UCSD-AML1 (cell line): ENCODE measurements at regions not wholly inside any gene's neighbourhood (a gene's known extent, or its start where the extent isn't known, plus 50 kb on each side); places are given as distances from the start of the nearest gene placed in this dataset.
"Not testable (repeated sequence)": the region's sequence is repeated elsewhere in the genome, so short reads cannot be mapped to it uniquely, and the experiment has no call there.

Source experiments
- DNase-seq: peaks from one replicate; lab custom pipeline; 2025; ENCODE audit not compliant: unreplicated experiment; lab: John Stamatoyannopoulos, UW

DNA sequence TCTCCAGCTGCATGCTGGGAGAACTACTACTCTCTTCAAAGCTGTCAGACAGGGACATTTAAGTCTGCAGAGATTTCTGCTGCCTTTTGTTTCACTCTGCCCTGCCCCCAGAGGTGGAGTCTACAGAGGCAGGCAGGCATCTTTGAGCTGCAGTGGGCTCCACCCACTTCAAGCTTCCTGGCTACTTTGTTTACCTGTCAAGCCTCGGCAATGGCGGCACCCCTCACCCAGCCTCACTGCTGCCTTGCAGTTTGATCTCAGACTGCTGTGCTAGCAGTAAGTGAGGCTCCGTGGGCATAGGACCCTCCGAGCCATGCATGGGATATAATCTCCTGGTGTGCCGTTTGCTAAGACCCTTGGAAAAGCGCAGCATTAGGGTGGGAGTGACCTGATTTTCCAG is 61.7 kb downstream of the DMRTA1 start:
- DNase-seq: not testable (repeated sequence)

DNA sequence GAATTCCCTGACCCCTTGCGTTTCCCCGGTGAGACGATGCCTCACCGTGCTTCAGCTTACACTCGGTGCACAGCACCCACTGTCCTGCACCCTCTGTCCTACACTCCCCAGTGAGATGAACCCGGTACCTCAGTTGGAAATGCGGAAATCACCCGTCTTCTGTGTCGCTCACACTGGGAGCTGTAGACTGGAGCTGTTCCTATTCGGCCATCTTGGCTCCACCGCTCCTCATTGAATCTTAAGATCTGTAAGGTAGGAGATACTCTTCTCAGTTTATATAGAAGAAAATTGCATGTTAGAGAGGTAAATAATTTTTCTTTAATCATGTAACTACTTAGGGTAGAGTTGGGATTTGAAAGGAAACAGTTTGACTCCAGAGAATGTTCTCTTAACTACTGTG is 62.2 kb downstream of the DMRTA1 start:
- no peak for DNase-seq

- DNase-seq: no peak
These were observed 65.9 kb downstream of the DMRTA1 start for GRCh38 chr9:22512495-22512894.

GRCh38 chr9:22514871-22515270 is 68.2 kb downstream of the DMRTA1 start:
- no peak for DNase-seq

GRCh38 chr9:22522206-22522740 is 75.6 kb downstream of the DMRTA1 start:
- no peak for DNase-seq

GRCh38 chr9:22528485-22528884 is 81.9 kb downstream of the DMRTA1 start:
- DNase-seq: no peak

DNA sequence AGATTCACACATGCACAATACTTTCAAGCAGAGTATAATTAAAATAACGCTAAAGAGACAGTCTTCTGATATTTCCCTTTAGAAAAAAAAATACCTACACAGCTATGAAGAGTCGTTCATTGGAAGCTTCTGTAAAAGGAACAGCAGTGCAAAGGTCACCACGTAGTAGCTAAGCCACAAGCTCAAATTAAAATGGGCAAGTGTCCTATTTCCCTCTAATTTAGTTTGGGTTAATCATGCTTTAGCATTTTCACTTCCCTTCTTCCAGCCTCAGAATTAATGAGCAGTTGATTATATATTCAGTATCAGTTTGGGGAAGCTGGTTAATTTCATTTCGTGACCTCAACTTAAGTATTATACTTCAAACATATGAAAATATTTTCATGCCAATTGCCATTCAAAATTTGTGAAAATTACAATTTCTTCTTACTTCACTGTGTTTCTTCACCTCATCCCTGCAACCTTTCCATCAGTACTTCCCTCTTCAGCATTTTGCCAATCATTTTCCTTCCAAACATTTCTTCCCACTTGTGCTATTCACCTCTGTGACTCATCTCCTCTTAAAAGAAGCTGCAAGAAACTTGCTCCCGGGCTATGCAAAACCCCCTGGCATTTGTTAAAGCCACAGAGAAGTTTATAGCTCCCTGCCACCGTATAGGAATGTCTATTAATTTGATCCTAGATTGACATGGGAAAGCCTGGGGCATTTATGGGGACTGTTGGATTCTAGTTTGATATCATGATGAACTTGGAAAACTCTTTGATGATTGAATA is 83.0 kb downstream of the DMRTA1 start:
- no peak for DNase-seq

DNA sequence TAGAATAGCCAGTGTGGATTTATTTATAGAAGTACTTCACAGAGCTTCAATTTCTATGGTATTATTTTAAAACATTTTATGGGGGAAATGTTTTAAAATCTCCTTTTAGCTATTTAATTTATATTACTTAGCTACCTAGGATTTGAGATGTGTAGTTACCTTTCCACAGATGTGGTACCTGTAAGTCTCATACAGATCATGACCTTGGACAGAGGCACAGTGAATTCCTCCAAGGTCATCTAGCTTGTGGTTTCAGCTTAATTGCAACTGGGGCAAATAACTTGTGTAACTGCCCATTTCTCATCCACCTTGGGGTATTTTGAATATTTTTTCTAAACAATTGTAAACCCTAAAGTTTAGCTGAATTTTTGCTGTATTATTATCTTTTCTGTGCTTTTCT is 89.2 kb downstream of the DMRTA1 start:
- DNase-seq: no peak

GRCh38 chr9:22537721-22538120 is 91.1 kb downstream of the DMRTA1 start:
- no peak for DNase-seq

- no peak for DNase-seq
These were observed 102.0 kb downstream of the DMRTA1 start for GRCh38 chr9:22548625-22549024.

- DNase-seq: no peak
These were observed 128.1 kb downstream of the DMRTA1 start for GRCh38 chr9:22574740-22575139.

DNA sequence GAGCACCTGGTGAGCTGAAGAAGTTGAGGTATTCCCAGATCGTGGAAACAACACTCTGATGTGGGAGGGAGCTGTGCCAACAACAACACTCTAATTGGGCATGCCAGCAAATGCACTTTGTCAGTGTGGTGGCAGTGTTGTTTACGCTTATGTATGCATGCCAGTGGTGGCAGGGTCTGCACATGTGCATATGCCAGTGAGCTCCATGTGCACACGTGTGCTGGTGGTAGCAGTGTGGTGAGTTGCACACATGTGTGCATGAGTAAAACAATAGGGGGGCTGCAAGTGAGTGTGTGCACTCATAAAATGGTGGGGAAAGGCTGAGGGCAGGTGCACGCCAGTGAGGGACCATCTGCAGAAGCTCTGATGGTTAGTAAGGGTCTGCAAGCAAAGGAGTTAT is 134.2 kb downstream of the DMRTA1 start:
- no peak for DNase-seq

- DNase-seq: no peak
These were observed 135.6 kb downstream of the DMRTA1 start for GRCh38 chr9:22582221-22582620.

DNA sequence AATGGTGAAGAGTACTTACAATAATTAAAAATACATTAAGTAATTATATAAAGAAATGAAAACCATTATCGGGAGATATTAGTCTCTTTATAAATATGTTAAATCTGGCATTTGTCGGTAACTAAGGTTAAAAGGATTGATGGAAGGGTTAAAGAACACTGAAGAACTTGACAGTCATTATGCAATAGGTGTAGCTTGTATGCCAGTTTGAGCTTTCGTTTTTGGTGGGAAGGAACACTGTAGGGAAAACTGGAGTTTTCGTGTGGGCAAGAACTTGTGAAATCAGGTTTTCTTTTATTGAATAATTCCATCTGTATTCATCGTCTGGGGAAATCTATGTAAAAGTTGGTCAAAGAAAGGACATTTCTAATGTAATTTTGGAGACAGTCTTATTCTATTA is 142.3 kb downstream of the DMRTA1 start:
- DNase-seq: no peak

DNA sequence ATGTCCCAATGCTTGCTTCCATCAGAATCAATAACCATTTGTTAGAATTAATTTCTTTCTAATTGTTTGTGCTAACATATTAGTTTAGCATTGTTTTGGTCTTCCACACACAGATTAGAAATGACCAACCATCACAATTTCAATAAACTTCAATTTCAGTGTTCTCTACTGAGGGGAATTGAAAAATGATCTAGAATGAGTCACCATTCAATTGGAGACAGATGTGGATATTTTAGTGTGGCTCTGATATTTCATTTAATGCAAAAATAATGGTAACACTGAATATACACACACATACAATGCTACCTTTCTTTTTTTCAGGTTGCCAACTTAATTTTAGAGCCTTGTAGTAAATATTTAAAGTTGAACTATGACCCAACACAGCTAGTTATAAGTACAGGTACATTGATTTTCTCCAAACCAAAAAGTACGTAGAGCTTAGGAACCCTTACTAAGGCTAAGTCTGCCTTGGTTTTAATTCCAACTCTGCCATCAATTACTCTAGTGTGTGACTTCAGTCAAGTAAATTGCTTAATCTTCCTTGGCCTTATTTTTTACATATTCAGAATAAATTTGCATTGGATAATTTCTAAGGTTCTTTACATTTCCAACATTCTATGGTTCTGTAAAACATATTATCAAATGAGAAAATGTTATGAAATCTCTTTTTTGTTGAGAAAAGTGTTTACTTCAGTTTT is 143.9 kb downstream of the DMRTA1 start:
- no peak for DNase-seq

DNA sequence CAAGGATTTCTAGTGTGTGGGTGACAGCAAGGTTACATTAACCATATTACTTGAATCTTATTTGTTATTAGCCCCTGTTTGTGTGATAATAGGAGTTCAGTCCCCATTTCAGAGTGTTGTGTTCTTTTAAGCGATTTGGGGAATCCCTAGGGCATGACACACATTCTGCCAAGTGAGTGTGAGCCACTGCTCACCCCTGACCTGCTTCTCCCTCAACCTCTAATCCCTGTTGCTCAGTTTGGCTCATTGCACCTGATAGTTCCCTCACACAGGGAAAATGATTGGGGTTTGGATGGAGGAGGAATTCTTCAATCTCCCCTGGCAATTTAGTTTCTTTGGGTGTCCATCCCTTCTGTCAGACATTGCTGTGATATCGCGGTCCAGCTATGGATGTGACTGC is 149.2 kb downstream of the DMRTA1 start:
- no peak for DNase-seq

DNA sequence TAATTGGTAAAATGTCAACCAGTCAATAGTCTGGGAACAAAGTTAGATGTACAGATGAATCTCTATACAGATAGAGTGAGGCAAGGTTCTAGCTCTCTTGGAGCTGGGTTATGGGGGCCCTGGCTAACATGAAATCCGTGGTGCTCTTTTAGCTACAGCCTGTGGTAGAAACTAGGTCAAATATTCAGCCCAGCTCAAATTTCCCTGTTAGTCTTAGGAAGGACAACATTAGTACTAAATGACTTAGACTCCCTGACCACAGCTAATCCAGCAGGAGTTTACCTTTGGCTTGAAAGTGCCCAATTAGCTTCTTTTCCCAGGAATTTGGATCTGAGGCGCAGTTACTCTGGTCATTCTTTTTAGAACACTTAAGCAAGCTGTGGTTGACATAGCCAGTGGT is 170.5 kb downstream of the DMRTA1 start:
- DNase-seq: no peak

- no peak for DNase-seq
These were observed 176.2 kb downstream of the DMRTA1 start for GRCh38 chr9:22622815-22623214.

- no peak for DNase-seq
These were observed 176.6 kb downstream of the DMRTA1 start for GRCh38 chr9:22623236-22623635.

GRCh38 chr9:22625540-22625939 is 178.9 kb downstream of the DMRTA1 start:
- DNase-seq: no peak

- DNase-seq: no peak
These were observed 196.9 kb downstream of the DMRTA1 start for GRCh38 chr9:22643541-22643940.

- no peak for DNase-seq
These were observed 199.3 kb downstream of the DMRTA1 start for GRCh38 chr9:22645893-22646292.
